Embryonic facial prominence (tissue), 1 donor: ENCODE measurements at regions not wholly inside any gene's neighbourhood (a gene's known extent, or its start where the extent isn't known, plus 50 kb on each side); places are given as distances from the start of the nearest gene placed in this dataset.

Source experiments
- DNase-seq: peaks from one replicate; pipeline ENCODE4 v3.0.0-alpha.2; 2016; ENCODE audit errors: extremely low spot score

- DNase-seq: no peak
These were observed 191.1 kb upstream of the TSC22D2 start for GRCh38 chr3:150216866-150217600.

GRCh38 chr3:150216041-150216811, 191.9 kb upstream of the TSC22D2 start:
- DNase-seq: no peak

- no peak for DNase-seq
These were observed 192.5 kb upstream of the TSC22D2 start for GRCh38 chr3:150215616-150216015.

- no peak for DNase-seq
These were observed 194.5 kb upstream of the TSC22D2 start for GRCh38 chr3:150213577-150213976.

GRCh38 chr3:150210461-150211110, 197.5 kb upstream of the TSC22D2 start:
- DNase-seq: no peak

- no peak for DNase-seq
These were observed 204.8 kb upstream of the TSC22D2 start for GRCh38 chr3:150203273-150203672.

GRCh38 chr3:150202711-150203110, 205.4 kb upstream of the TSC22D2 start:
- DNase-seq: no peak

GRCh38 chr3:150194957-150195356, 213.1 kb upstream of the TSC22D2 start:
- DNase-seq: no peak

- DNase-seq: no peak
These were observed 213.6 kb upstream of the TSC22D2 start for GRCh38 chr3:150194513-150194912.

GRCh38 chr3:150184426-150185071, 213.9 kb upstream of the PFN2 start:
- no peak for DNase-seq

GRCh38 chr3:150183678-150184425, 213.2 kb upstream of the PFN2 start:
- DNase-seq: peak; percentile 83

- DNase-seq: no peak
These were observed 209.6 kb upstream of the PFN2 start for GRCh38 chr3:150180334-150180733.

- DNase-seq: no peak
These were observed 208.6 kb upstream of the PFN2 start for GRCh38 chr3:150179330-150179729.

GRCh38 chr3:150177673-150178381, 207.1 kb upstream of the PFN2 start:
- DNase-seq: no peak

GRCh38 chr3:150174179-150174578, 203.5 kb upstream of the PFN2 start:
- DNase-seq: no peak

- DNase-seq: no peak
These were observed 201.7 kb upstream of the PFN2 start for GRCh38 chr3:150172356-150172755.

GRCh38 chr3:150170852-150171520, 200.3 kb upstream of the PFN2 start:
- no peak for DNase-seq

GRCh38 chr3:150169330-150169940, 198.7 kb upstream of the PFN2 start:
- DNase-seq: no peak

GRCh38 chr3:150168698-150169097, 198.0 kb upstream of the PFN2 start:
- DNase-seq: no peak
